WTC11 (cell line): ENCODE measurements at regions not wholly inside any gene's neighbourhood (a gene's known extent, or its start where the extent isn't known, plus 50 kb on each side); places are given as distances from the start of the nearest gene placed in this dataset.

Experiments
- ATAC-seq: fragments of 200-7000 bp; cut with Tn5 transposase; 2 replicates; pipeline ENCODE4 v1.10.0; 2021; ENCODE audit warnings: mild to moderate bottlenecking, moderate library complexity
- CTCF ChIA-PET: fragments of 300-600 bp; sonication (Branson Sonifier 250); formaldehyde crosslinking; loops from one replicate; lab custom pipeline; 2021; ENCODE audit warnings: antibody characterized with exemption; lab: Charles Lee
- POLR2A ChIA-PET: fragments of 350-600 bp; sonication (Branson Sonifier 250); formaldehyde crosslinking; loops from one replicate; lab custom pipeline; 2021; ENCODE audit warnings: antibody characterized with exemption; lab: Charles Lee
- DNase-seq: peaks from one replicate; pipeline ENCODE4 v3.0.0; 2021; ENCODE audit warnings: low spot score
- H3K27ac Mint-ChIP-seq: 2 replicates; pipeline ENCODE4 v1.8.0; 2021; ENCODE audit warnings: mixed read lengths
- H3K27me3 Mint-ChIP-seq: 2 replicates; pipeline ENCODE4 v1.8.0; 2021; ENCODE audit warnings: low read depth, mild to moderate bottlenecking, moderate library complexity, mixed read lengths
- H3K36me3 Mint-ChIP-seq: 2 replicates; pipeline ENCODE4 v1.8.0; 2021; ENCODE audit warnings: mixed read lengths
- H3K4me1 Mint-ChIP-seq: 2 replicates; pipeline ENCODE4 v1.8.0; 2022; ENCODE audit warnings: mixed read lengths
- H3K4me3 Mint-ChIP-seq: 2 replicates; pipeline ENCODE4 v1.8.0; 2021; ENCODE audit warnings: mild to moderate bottlenecking, moderate library complexity, mixed read lengths
- H3K9me3 Mint-ChIP-seq: 2 replicates; pipeline ENCODE4 v1.8.0; 2021; ENCODE audit warnings: mixed read lengths
- CREM ChIP-seq: sonication (generic); formaldehyde crosslinking; IDR thresholded peaks from 2 replicates; pipeline ENCODE4 v1.8.1; 2022; ENCODE audit warnings: mild to moderate bottlenecking, missing genetic modification reagents, moderate library complexity
- EMX1 ChIP-seq: fragments of 250-450 bp; sonication (Bioruptor Pico); IDR thresholded peaks from 2 replicates; pipeline ENCODE4 v1.8.0; 2021; ENCODE audit warnings: mild to moderate bottlenecking
- ERG ChIP-seq: fragments of 250-450 bp; sonication (Bioruptor Pico); IDR thresholded peaks from 2 replicates; pipeline ENCODE4 v1.8.0; 2021; ENCODE audit warnings: mild to moderate bottlenecking
- FOXP1 ChIP-seq: sonication (generic); formaldehyde crosslinking; IDR thresholded peaks from 2 replicates; pipeline ENCODE4 v1.8.0; 2022; ENCODE audit warnings: missing genetic modification reagents, mild to moderate bottlenecking, moderate library complexity, borderline replicate concordance
- HMGA2 ChIP-seq: fragments of 250-450 bp; sonication (Bioruptor Pico); IDR thresholded peaks from 2 replicates; pipeline ENCODE4 v1.4.0; 2021; ENCODE audit warnings: mild to moderate bottlenecking, moderate library complexity
- JUN ChIP-seq: sonication (generic); formaldehyde crosslinking; IDR thresholded peaks from 2 replicates; pipeline ENCODE4 v1.8.0; 2023; ENCODE audit warnings: mild to moderate bottlenecking, missing genetic modification reagents
- NFYB ChIP-seq: sonication (generic); formaldehyde crosslinking; conservative IDR thresholded peaks from 2 replicates; pipeline ENCODE4 v1.8.0; 2022; ENCODE audit warnings: low read depth, missing genetic modification reagents
- OVOL2 ChIP-seq: fragments of 250-450 bp; sonication (Bioruptor Pico); IDR thresholded peaks from 2 replicates; pipeline ENCODE4 v1.9.0; 2021; ENCODE audit warnings: mild to moderate bottlenecking, borderline replicate concordance
- RELA ChIP-seq: sonication (generic); formaldehyde crosslinking; IDR thresholded peaks from 2 replicates; pipeline ENCODE4 v1.8.1; 2022; ENCODE audit warnings: missing genetic modification reagents, mild to moderate bottlenecking, borderline replicate concordance
- TEAD1 ChIP-seq: sonication (generic); formaldehyde crosslinking; IDR thresholded peaks from 2 replicates; pipeline ENCODE4 v1.8.0; 2022; ENCODE audit warnings: mild to moderate bottlenecking, missing genetic modification reagents
- TP53 ChIP-seq: sonication (generic); formaldehyde crosslinking; IDR thresholded peaks from 2 replicates; pipeline ENCODE4 v1.8.1; 2023; ENCODE audit warnings: mild to moderate bottlenecking, missing genetic modification reagents
- ZNF232 ChIP-seq: sonication (generic); formaldehyde crosslinking; IDR thresholded peaks from 2 replicates; pipeline ENCODE4 v1.8.0; 2022; ENCODE audit warnings: mild to moderate bottlenecking, missing genetic modification reagents
- TF ChIP-seq, protein P1 (sequence below): sonication (generic); formaldehyde crosslinking; IDR thresholded peaks from 2 replicates; pipeline ENCODE4 v1.8.0; 2023; ENCODE audit warnings: missing genetic modification reagents, mild to moderate bottlenecking, borderline replicate concordance
- TF ChIP-seq, protein P2 (sequence below): sonication (generic); formaldehyde crosslinking; IDR thresholded peaks from 2 replicates; pipeline ENCODE4 v1.8.0; 2023; ENCODE audit warnings: mild to moderate bottlenecking, missing genetic modification reagents
- TF ChIP-seq, protein P3 (sequence below): sonication (generic); formaldehyde crosslinking; IDR thresholded peaks from 2 replicates; pipeline ENCODE4 v1.8.0; 2023; ENCODE audit warnings: missing genetic modification reagents
- TF ChIP-seq, protein P4 (sequence below): fragments of 250-450 bp; sonication (Bioruptor Pico); IDR thresholded peaks from 2 replicates; pipeline ENCODE4 v1.9.0; 2021; ENCODE audit warnings: mild to moderate bottlenecking, borderline replicate concordance

DNA sequence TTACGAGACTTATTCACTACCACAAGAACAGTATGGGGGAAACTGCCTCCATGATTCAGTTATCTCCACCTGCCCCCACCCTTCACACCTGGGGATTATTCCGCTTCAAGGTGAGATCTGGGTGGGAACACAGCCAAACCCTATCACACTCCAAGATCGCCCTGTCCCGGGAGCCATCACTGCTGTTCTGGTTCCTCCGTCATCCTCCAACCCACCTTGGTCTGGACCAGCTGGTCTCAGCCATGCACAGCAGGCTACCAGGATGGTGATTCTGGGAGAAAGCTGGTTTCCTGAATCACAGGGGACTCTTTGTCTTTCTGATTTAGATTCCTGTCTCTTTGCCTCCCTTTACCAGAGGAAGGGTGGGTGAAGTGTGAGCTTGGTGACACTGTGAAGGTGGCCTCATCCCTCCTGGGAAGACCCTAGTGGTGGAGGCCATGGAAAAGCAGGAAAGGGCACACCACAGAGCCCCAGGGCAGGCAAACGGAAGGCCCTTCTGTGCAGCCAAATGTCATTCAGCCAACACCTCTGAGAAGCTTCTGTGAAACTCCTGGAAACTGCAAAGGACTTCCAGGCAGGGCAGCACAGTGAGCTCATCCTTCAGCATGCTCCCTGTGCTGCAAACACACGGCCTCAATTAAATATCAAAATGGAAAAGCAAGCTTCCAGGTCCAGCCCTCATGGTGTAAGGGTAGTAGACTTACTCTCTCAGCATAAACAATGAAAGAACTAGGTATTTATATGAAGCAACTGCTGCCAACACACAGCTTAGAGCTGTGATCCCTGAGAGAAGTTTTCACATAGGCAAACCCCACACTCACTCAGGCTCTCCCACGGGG is 169.8 kb downstream of the ANKRD60 start:
- Mint-ChIP-seq H3K27me3 (no peaks in the 10 kb centered on the region; the same call in 1 of the 2 replicates), H3K4me1 (peaks cover 46% of the 10 kb centered on the region), H3K4me3 (no peak overlapping the region)
- ChIA-PET CTCF (interaction anchor here (0.8 kb wide), 2 partner anchors 20 to 669 kb away, joined by 3 read pairs; no protein-coding TSS in a partner anchor), POLR2A (no interaction called here)
- ATAC-seq = no peak; the same call in 1 of the 2 replicates
- no peak for TF ChIP-seq ERG
- no peak for TF ChIP-seq FOXP1 (CRISPR knock-in tag)
- TF ChIP-seq TP53 (CRISPR knock-in tag) = no peak
- TF ChIP-seq OVOL2 (CRISPR knock-in tag) = no peak
- no peak for TF ChIP-seq ZNF232
- TF ChIP-seq, protein P1, sequence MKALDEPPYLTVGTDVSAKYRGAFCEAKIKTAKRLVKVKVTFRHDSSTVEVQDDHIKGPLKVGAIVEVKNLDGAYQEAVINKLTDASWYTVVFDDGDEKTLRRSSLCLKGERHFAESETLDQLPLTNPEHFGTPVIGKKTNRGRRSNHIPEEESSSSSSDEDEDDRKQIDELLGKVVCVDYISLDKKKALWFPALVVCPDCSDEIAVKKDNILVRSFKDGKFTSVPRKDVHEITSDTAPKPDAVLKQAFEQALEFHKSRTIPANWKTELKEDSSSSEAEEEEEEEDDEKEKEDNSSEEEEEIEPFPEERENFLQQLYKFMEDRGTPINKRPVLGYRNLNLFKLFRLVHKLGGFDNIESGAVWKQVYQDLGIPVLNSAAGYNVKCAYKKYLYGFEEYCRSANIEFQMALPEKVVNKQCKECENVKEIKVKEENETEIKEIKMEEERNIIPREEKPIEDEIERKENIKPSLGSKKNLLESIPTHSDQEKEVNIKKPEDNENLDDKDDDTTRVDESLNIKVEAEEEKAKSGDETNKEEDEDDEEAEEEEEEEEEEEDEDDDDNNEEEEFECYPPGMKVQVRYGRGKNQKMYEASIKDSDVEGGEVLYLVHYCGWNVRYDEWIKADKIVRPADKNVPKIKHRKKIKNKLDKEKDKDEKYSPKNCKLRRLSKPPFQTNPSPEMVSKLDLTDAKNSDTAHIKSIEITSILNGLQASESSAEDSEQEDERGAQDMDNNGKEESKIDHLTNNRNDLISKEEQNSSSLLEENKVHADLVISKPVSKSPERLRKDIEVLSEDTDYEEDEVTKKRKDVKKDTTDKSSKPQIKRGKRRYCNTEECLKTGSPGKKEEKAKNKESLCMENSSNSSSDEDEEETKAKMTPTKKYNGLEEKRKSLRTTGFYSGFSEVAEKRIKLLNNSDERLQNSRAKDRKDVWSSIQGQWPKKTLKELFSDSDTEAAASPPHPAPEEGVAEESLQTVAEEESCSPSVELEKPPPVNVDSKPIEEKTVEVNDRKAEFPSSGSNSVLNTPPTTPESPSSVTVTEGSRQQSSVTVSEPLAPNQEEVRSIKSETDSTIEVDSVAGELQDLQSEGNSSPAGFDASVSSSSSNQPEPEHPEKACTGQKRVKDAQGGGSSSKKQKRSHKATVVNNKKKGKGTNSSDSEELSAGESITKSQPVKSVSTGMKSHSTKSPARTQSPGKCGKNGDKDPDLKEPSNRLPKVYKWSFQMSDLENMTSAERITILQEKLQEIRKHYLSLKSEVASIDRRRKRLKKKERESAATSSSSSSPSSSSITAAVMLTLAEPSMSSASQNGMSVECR (CRISPR knock-in tag) = no peak
- TF ChIP-seq HMGA2 = no peak
- TF ChIP-seq EMX1 = no peak
- TF ChIP-seq RELA (CRISPR knock-in tag) = no peak
- TF ChIP-seq, protein P2, sequence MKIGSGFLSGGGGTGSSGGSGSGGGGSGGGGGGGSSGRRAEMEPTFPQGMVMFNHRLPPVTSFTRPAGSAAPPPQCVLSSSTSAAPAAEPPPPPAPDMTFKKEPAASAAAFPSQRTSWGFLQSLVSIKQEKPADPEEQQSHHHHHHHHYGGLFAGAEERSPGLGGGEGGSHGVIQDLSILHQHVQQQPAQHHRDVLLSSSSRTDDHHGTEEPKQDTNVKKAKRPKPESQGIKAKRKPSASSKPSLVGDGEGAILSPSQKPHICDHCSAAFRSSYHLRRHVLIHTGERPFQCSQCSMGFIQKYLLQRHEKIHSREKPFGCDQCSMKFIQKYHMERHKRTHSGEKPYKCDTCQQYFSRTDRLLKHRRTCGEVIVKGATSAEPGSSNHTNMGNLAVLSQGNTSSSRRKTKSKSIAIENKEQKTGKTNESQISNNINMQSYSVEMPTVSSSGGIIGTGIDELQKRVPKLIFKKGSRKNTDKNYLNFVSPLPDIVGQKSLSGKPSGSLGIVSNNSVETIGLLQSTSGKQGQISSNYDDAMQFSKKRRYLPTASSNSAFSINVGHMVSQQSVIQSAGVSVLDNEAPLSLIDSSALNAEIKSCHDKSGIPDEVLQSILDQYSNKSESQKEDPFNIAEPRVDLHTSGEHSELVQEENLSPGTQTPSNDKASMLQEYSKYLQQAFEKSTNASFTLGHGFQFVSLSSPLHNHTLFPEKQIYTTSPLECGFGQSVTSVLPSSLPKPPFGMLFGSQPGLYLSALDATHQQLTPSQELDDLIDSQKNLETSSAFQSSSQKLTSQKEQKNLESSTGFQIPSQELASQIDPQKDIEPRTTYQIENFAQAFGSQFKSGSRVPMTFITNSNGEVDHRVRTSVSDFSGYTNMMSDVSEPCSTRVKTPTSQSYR (CRISPR knock-in tag) = no peak
- TF ChIP-seq, protein P3, sequence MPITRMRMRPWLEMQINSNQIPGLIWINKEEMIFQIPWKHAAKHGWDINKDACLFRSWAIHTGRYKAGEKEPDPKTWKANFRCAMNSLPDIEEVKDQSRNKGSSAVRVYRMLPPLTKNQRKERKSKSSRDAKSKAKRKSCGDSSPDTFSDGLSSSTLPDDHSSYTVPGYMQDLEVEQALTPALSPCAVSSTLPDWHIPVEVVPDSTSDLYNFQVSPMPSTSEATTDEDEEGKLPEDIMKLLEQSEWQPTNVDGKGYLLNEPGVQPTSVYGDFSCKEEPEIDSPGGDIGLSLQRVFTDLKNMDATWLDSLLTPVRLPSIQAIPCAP (CRISPR knock-in tag) = no peak
- TF ChIP-seq NFYB (CRISPR knock-in tag) = no peak
- TF ChIP-seq JUN (CRISPR knock-in tag) = no peak
- no peak for TF ChIP-seq TEAD1 (CRISPR knock-in tag)
- TF ChIP-seq, protein P4, sequence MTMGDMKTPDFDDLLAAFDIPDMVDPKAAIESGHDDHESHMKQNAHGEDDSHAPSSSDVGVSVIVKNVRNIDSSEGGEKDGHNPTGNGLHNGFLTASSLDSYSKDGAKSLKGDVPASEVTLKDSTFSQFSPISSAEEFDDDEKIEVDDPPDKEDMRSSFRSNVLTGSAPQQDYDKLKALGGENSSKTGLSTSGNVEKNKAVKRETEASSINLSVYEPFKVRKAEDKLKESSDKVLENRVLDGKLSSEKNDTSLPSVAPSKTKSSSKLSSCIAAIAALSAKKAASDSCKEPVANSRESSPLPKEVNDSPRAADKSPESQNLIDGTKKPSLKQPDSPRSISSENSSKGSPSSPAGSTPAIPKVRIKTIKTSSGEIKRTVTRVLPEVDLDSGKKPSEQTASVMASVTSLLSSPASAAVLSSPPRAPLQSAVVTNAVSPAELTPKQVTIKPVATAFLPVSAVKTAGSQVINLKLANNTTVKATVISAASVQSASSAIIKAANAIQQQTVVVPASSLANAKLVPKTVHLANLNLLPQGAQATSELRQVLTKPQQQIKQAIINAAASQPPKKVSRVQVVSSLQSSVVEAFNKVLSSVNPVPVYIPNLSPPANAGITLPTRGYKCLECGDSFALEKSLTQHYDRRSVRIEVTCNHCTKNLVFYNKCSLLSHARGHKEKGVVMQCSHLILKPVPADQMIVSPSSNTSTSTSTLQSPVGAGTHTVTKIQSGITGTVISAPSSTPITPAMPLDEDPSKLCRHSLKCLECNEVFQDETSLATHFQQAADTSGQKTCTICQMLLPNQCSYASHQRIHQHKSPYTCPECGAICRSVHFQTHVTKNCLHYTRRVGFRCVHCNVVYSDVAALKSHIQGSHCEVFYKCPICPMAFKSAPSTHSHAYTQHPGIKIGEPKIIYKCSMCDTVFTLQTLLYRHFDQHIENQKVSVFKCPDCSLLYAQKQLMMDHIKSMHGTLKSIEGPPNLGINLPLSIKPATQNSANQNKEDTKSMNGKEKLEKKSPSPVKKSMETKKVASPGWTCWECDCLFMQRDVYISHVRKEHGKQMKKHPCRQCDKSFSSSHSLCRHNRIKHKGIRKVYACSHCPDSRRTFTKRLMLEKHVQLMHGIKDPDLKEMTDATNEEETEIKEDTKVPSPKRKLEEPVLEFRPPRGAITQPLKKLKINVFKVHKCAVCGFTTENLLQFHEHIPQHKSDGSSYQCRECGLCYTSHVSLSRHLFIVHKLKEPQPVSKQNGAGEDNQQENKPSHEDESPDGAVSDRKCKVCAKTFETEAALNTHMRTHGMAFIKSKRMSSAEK (CRISPR knock-in tag) = no peak
- no peak for TF ChIP-seq CREM
- TF ChIP-seq, all 79 proteins: peak for 0
- no peak for DNase-seq
- Mint-ChIP-seq H3K36me3 (peaks cover 2% of the 10 kb centered on the region; the same call in 1 of the 2 replicates), H3K9me3 (peaks cover 24% of the 10 kb centered on the region), H3K27ac (no peak overlapping the region)
